GM13977 (cell line): ENCODE measurements at regions not wholly inside any gene's neighbourhood (a gene's known extent, or its start where the extent isn't known, plus 50 kb on each side); places are given as distances from the start of the nearest gene placed in this dataset.
"Not testable (repeated sequence)": the region's sequence is repeated elsewhere in the genome, so short reads cannot be mapped to it uniquely, and the experiment has no call there.

Experiments used
- DNase-seq: peaks from one replicate; pipeline ENCODE4 v3.0.0; 2012; ENCODE audit warnings: low spot score
- in situ Hi-C: fragments of 300-500 bp; cut with MboI; formaldehyde crosslinking; loops from one replicate; pipeline ENCODE4 v1.12.0; 2022; ENCODE audit warnings: low sequenced_read_pairs, low pct_unique_long_range_greater_than_20kb, mixed read lengths, inconsistent platforms; ENCODE audit not compliant: unreplicated experiment
- TF ChIP-seq, protein P1 (sequence below): IDR thresholded peaks from 2 replicates; pipeline ENCODE4 v1.5.1; 2012; ENCODE audit warnings: mild to moderate bottlenecking, control low read depth; ENCODE audit not compliant: insufficient read depth; ENCODE audit errors: extremely low read depth, missing control alignments

DNA sequence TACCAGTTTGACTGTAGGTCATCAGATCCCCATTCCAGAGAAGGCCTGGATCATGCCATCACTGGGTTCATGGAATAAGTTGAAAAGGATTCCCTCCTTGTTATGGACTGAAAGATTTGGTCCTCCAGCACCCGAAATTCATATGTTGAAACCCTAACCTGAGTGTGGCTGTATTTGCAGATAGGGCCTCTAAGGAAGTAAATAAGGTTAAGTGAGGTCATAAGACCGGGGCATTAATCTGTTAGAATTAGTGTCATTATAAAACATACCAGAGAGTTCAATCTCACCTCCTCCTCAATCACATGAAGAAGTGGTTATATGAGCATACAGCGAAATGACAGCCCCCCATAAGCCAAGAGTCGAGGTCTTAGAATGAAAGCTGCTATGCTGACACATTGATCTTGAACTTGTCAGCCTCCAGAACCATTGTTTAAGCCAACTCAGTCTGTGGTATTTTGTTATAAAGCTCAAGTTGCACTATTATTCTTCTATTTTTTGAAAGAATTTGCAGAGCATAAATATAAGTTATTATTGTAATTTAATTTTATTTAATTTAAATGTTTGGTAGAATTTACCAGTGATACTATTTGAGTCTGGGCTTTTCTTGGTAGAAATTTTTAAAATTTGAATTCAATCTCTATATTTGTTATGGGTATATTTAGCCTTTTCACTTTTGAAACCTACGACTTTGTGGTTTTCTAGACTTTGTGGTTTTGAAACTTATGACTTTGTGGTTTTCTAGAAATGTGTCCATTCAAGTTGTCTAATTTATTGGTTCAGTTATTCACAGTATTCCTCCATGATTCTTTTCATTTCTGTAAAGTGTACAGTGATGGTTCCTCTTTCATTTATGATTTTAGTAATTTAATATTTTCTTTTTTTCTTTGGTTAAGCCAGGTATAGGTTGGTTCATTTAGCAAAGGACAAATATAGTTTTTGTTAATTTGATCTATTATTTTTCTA is 1206.7 kb upstream of the CDH2 start:
- no peak for DNase-seq
- in situ Hi-C loops: no loop called here
- TF ChIP-seq, protein P1, sequence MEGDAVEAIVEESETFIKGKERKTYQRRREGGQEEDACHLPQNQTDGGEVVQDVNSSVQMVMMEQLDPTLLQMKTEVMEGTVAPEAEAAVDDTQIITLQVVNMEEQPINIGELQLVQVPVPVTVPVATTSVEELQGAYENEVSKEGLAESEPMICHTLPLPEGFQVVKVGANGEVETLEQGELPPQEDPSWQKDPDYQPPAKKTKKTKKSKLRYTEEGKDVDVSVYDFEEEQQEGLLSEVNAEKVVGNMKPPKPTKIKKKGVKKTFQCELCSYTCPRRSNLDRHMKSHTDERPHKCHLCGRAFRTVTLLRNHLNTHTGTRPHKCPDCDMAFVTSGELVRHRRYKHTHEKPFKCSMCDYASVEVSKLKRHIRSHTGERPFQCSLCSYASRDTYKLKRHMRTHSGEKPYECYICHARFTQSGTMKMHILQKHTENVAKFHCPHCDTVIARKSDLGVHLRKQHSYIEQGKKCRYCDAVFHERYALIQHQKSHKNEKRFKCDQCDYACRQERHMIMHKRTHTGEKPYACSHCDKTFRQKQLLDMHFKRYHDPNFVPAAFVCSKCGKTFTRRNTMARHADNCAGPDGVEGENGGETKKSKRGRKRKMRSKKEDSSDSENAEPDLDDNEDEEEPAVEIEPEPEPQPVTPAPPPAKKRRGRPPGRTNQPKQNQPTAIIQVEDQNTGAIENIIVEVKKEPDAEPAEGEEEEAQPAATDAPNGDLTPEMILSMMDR: no peak

GRCh38 chr18:29378651-29379136 is 1201.8 kb upstream of the CDH2 start:
- in situ Hi-C loops: no loop called here
- TF ChIP-seq, protein P1: no peak
- no peak for DNase-seq

GRCh38 chr18:29377346-29377745 is 1200.4 kb upstream of the CDH2 start:
- in situ Hi-C loops: no loop called here
- TF ChIP-seq, protein P1: no peak
- DNase-seq: no peak

- TF ChIP-seq, protein P1: no peak
- in situ Hi-C loops: no loop called here
- DNase-seq: no peak
These were observed 1196.1 kb upstream of the CDH2 start for GRCh38 chr18:29373000-29373399.

DNA sequence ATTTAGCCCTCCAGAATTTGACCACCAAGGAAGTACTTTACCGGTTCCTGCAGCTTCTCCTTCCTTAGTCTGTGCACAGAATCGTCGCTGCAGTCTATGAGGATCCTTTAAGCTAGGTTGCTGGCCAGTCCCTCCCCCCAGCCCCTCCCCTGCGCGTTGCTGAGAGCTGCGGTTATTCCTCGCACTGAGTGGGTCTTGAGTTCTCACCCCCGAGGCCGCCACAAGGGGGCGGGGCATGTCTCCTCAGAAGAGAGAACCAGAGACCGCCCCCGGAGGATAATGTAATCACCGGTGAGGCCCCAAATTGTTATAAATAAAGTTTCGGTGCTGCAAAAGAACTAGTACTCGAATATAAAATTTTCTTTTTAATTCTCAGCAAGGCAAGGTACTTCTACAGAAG is 1184.9 kb upstream of the CDH2 start:
- in situ Hi-C loops: no loop called here
- no peak for DNase-seq
- TF ChIP-seq, protein P1: no peak

- in situ Hi-C loops: not testable (repeated sequence)
These were observed 1183.7 kb upstream of the CDH2 start for GRCh38 chr18:29360659-29361058.

DNA sequence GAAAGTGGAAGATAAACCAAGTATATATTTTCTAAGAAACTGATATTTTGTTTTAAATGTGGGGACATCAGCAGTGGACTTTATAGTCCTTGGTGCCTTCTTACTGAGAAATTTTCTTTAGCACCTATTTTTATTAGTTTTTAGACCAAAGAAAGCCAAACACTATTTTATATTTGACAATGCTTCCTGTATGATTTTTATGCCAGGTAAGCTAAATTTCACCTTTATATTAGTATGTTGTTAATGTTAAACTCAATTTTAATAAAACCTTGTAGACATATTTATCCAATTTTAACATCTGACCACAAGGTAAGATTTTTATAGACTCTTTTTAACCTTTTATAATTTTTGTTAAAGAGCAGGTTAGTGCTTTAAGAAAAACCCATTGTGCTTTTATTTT is 1182.3 kb upstream of the CDH2 start:
- DNase-seq, in situ Hi-C loops: not testable (repeated sequence)

More at GRCh38 chr18:29360659-29361058, 1183.7 kb upstream of the CDH2 start:
- DNase-seq: not testable (repeated sequence)
